IMR-90 (cell line): ENCODE measurements at regions not wholly inside any gene's neighbourhood (a gene's known extent, or its start where the extent isn't known, plus 50 kb on each side); places are given as distances from the start of the nearest gene placed in this dataset.

Source experiments
- ATAC-seq: fragments of 200-7000 bp; cut with Tn5 transposase; 2 replicates; pipeline ENCODE4 v1.9.1; 2020; ENCODE audit warnings: low read depth, mild to moderate bottlenecking, moderate library complexity
- BruUV-seq: library from RNA; stranded (reverse); fragments of 400-500 nt; replicated peaks from 2 replicates; lab custom pipeline; 2021; lab: Mats Ljungman, UMichigan
- CTCF ChIA-PET: fragments of 300-600 bp; formaldehyde crosslinking; extraction: SDS; loops from one replicate; lab custom pipeline; 2021; ENCODE audit warnings: antibody characterized with exemption; lab: Yijun Ruan, JAX
- POLR2A ChIA-PET: fragments of 300-600 bp; sonication (Branson Sonifier 250); formaldehyde crosslinking; loops from one replicate; lab custom pipeline; 2022; ENCODE audit warnings: antibody characterized with exemption; ENCODE audit not compliant: unreplicated experiment; lab: Charles Lee
- DNase-seq: peaks from one replicate; pipeline ENCODE4 v3.0.0; 2013
- H2AFZ ChIP-seq: replicated peaks from 2 replicates; pipeline ENCODE3; 2013; ENCODE audit warnings: low read length, mild to moderate bottlenecking; ENCODE audit not compliant: poor library complexity
- H2AK5ac ChIP-seq: 2 replicates; pipeline ENCODE4 v1.6.1; 2013; ENCODE audit warnings: low read depth, low read length, inconsistent platforms
- H2AK9ac ChIP-seq: replicated peaks from 2 replicates; pipeline ENCODE3; 2013; ENCODE audit warnings: mild to moderate bottlenecking, low read depth, low read length, moderate library complexity; ENCODE audit not compliant: poor library complexity
- H2BK120ac ChIP-seq: 2 replicates; pipeline ENCODE4 v1.6.1; 2013; ENCODE audit warnings: low read depth, low read length, inconsistent platforms
- H2BK15ac ChIP-seq: 3 replicates; pipeline ENCODE4 v1.6.1; 2013; ENCODE audit warnings: low read depth, low read length, inconsistent platforms
- H2BK20ac ChIP-seq: 2 replicates; pipeline ENCODE4 v1.6.1; 2013; ENCODE audit warnings: low read depth, mild to moderate bottlenecking, inconsistent platforms, low read length, moderate library complexity
- H2BK5ac ChIP-seq: 2 replicates; pipeline ENCODE4 v1.6.1; 2013; ENCODE audit warnings: mild to moderate bottlenecking, low read depth, low read length, inconsistent platforms; ENCODE audit not compliant: poor library complexity, severe bottlenecking
- H3K14ac ChIP-seq: replicated peaks from 2 replicates; pipeline ENCODE4 v1.6.1; 2013; ENCODE audit warnings: low read depth, low read length, inconsistent platforms
- H3K18ac ChIP-seq: 2 replicates; pipeline ENCODE4 v1.6.1; 2013; ENCODE audit warnings: low read depth, low read length, control low read depth
- H3K23ac ChIP-seq: 2 replicates; pipeline ENCODE4 v1.6.1; 2013; ENCODE audit warnings: low read depth, low read length, inconsistent platforms
- H3K27ac ChIP-seq: 2 replicates; pipeline ENCODE4 v1.5.1; 2013; ENCODE audit warnings: mild to moderate bottlenecking, control low read depth, low read length; ENCODE audit not compliant: insufficient read depth
- H3K27me3 ChIP-seq: 2 replicates; pipeline ENCODE4 v1.6.1; 2013; ENCODE audit warnings: low read length; ENCODE audit not compliant: control insufficient read depth, insufficient read depth
- H3K36me3 ChIP-seq: 2 replicates; pipeline ENCODE4 v1.6.1; 2013; ENCODE audit warnings: low read length, mixed read lengths; ENCODE audit not compliant: control insufficient read depth, insufficient read depth
- H3K4ac ChIP-seq: 2 replicates; pipeline ENCODE4 v1.6.1; 2013; ENCODE audit warnings: low read depth, low read length, inconsistent platforms
- H3K4me1 ChIP-seq: 2 replicates; pipeline ENCODE4 v1.6.1; 2013; ENCODE audit warnings: low read length, mixed read lengths; ENCODE audit not compliant: control insufficient read depth, insufficient read depth
- H3K4me2 ChIP-seq: 2 replicates; pipeline ENCODE4 v1.6.1; 2013; ENCODE audit warnings: low read depth, mild to moderate bottlenecking, control low read depth, low read length, moderate library complexity
- H3K4me3 ChIP-seq: 2 replicates; pipeline ENCODE4 v1.5.1; 2013; ENCODE audit warnings: low read depth, mild to moderate bottlenecking, control low read depth, low read length, moderate library complexity; ENCODE audit not compliant: insufficient read depth
- H3K56ac ChIP-seq: 2 replicates; pipeline ENCODE4 v1.6.1; 2013; ENCODE audit warnings: low read length, inconsistent platforms; ENCODE audit not compliant: insufficient read depth; ENCODE audit errors: extremely low read depth
- H3K79me1 ChIP-seq, 2 experiments: 2 replicates each; pipeline ENCODE4 v1.6.1; 2013; ENCODE audit warnings: low read length in 2 of 2, inconsistent platforms in 1 of 2, low read depth in 1 of 2
- H3K9ac ChIP-seq: 2 replicates; pipeline ENCODE4 v1.6.1; 2013; ENCODE audit warnings: low read depth, low read length, control low read depth
- H3K9me1 ChIP-seq: 2 replicates; pipeline ENCODE4 v1.6.1; 2013; ENCODE audit warnings: low read length, inconsistent platforms; ENCODE audit not compliant: insufficient read depth
- H3K9me3 ChIP-seq: 2 replicates; pipeline ENCODE4 v1.6.1; 2013; ENCODE audit warnings: low read length; ENCODE audit not compliant: control insufficient read depth, insufficient read depth
- H4K20me1 ChIP-seq: 2 replicates; pipeline ENCODE4 v1.6.1; 2013; ENCODE audit warnings: low read length, inconsistent platforms; ENCODE audit not compliant: insufficient read depth
- H4K5ac ChIP-seq: 2 replicates; pipeline ENCODE4 v1.6.1; 2013; ENCODE audit warnings: mild to moderate bottlenecking, low read depth, low read length, control low read depth
- H4K8ac ChIP-seq, 2 experiments: 2 replicates each; pipeline ENCODE4 v1.6.1; 2013; ENCODE audit warnings: low read depth in 2 of 2, low read length in 2 of 2, control low read depth in 1 of 2, inconsistent platforms in 1 of 2
- H4K91ac ChIP-seq: 2 replicates; pipeline ENCODE4 v1.6.1; 2013; ENCODE audit warnings: low read depth, low read length, inconsistent platforms; ENCODE audit not compliant: insufficient read depth
- SMC3 ChIP-seq: fragments of 150-350 bp; IDR thresholded peaks from 2 replicates; pipeline ENCODE4 v1.6.1; 2016; ENCODE audit warnings: low read depth, mild to moderate bottlenecking, antibody characterized with exemption, low read length, moderate library complexity
- WGBS, 2 experiments: methylation state at CpG; one replicate each; pipeline versions ENCODE4 v1.1.5 to v1.1.7; 2013; ENCODE audit warnings: missing lambda C conversion rate in 2 of 2; ENCODE audit not compliant: insufficient read length in 1 of 2; ENCODE audit errors: extremely low coverage in 2 of 2; 5-methylcytosine and 5-hydroxymethylcytosine counted together
- dilution Hi-C: fragments of 300-500 bp; cut with HindIII; formaldehyde crosslinking; loops from one replicate; pipeline ENCODE4 v1.14.3; 2018; ENCODE audit warnings: low sequenced_read_pairs; ENCODE audit not compliant: unreplicated experiment
- in situ Hi-C: fragments of 300-500 bp; cut with MboI; formaldehyde crosslinking; loops from 3 replicates; pipeline ENCODE4 v1.14.3; 2019; ENCODE audit warnings: low sequenced_read_pairs, inconsistent platforms, mixed read lengths
- intact Hi-C: fragments of 100-400 bp; cut with micrococcal nuclease; formaldehyde crosslinking; loops from 2 replicates; pipeline ENCODE4 v1.10.0; 2022
- TF ChIP-seq, protein P1 (sequence below): conservative IDR thresholded peaks from 2 replicates; pipeline ENCODE4 v1.5.1; 2012; ENCODE audit warnings: mild to moderate bottlenecking, low read depth, low read length, improper control_type of control experiment

DNA sequence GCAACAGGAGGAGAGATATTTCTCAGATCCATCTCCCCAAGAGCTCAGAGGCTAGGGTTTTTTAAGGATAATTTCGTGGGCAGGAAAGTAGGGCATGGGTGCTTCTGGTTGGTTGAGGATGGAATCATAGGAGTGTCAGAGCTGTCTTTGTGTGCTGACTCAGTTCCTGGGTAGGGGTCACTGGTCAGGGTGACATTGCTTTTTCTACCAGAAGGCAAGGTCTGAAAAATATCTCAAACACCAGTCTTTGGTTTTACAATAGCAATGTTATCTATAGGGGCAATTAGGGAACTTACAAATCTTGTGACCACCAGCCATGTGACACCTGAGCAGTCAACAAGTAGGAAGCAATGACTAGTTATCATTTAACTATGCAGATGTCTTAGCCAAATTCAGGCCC is 82.9 kb upstream of the DYNLRB2 start:
- no peaks in the 10 kb centered on the region for H3K79me1 ChIP-seq
- H2BK15ac ChIP-seq, result no peak overlapping the region
- no peaks in the 10 kb centered on the region for H3K9me3 ChIP-seq
- no peaks in the 10 kb centered on the region for H3K4me1 ChIP-seq
- ChIA-PET POLR2A (no interaction called here), CTCF (interaction anchor here (1.1 kb wide), 1 partner anchor 9 kb away, joined by 3 read pairs; no protein-coding TSS in a partner anchor)
- no peaks in the 10 kb centered on the region for H3K9me1 ChIP-seq
- TF ChIP-seq, protein P1, sequence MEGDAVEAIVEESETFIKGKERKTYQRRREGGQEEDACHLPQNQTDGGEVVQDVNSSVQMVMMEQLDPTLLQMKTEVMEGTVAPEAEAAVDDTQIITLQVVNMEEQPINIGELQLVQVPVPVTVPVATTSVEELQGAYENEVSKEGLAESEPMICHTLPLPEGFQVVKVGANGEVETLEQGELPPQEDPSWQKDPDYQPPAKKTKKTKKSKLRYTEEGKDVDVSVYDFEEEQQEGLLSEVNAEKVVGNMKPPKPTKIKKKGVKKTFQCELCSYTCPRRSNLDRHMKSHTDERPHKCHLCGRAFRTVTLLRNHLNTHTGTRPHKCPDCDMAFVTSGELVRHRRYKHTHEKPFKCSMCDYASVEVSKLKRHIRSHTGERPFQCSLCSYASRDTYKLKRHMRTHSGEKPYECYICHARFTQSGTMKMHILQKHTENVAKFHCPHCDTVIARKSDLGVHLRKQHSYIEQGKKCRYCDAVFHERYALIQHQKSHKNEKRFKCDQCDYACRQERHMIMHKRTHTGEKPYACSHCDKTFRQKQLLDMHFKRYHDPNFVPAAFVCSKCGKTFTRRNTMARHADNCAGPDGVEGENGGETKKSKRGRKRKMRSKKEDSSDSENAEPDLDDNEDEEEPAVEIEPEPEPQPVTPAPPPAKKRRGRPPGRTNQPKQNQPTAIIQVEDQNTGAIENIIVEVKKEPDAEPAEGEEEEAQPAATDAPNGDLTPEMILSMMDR, result no peak
- no peak for TF ChIP-seq SMC3
- dilution Hi-C loops, result no loop called here
- H4K5ac ChIP-seq, result no peak overlapping the region
- no peak overlapping the region for H2AK9ac ChIP-seq
- H3K4me3 ChIP-seq, result no peak overlapping the region
- no peak overlapping the region for H2BK5ac ChIP-seq
- H2AFZ ChIP-seq, result no peak overlapping the region
- H2BK120ac ChIP-seq, result no peak overlapping the region
- H3K18ac ChIP-seq, result no peak overlapping the region
- no CpG with 5 or more reads among the region's 1 CpG for WGBS, 2 experiments
- no peaks in the 10 kb centered on the region for H4K20me1 ChIP-seq
- H3K14ac ChIP-seq, result no peak overlapping the region
- no peak for ATAC-seq
- H3K9ac ChIP-seq, result no peak overlapping the region
- in situ Hi-C loops, result no loop called here
- no peak overlapping the region for H3K56ac ChIP-seq
- no peaks in the 10 kb centered on the region for H3K27me3 ChIP-seq
- no peak overlapping the region for H3K23ac ChIP-seq
- H3K4ac ChIP-seq, result no peak overlapping the region
- no peak overlapping the region for H3K4me2 ChIP-seq
- H3K27ac ChIP-seq, result no peak overlapping the region
- no peak overlapping the region for H2AK5ac ChIP-seq
- intact Hi-C loops, result no loop called here
- no TSS peak for BruUV-seq
- no peaks in the 10 kb centered on the region for H3K36me3 ChIP-seq
- H4K91ac ChIP-seq, result no peak overlapping the region
- DNase-seq, result no peak
- no peak overlapping the region for H2BK20ac ChIP-seq
- H4K8ac ChIP-seq, result no peak overlapping the region
